ENCODE measurements at regions not wholly inside any gene's neighbourhood (a gene's known extent, or its start where the extent isn't known, plus 50 kb on each side); places are given as distances from the start of the nearest gene placed in this dataset.

GRCh38 chr9:75810063-75810462 is 80.4 kb upstream of the PCSK5 start:
- no peak for TF ChIP-seq TAF1 (IDR thresholded peaks at IDR 0.05; ENCODE audit: low read depth)
- no peak for TF ChIP-seq ZBTB7A (IDR thresholded peaks at IDR 0.05; ENCODE audit: low read depth)
- no peak for TF ChIP-seq FOXM1 (IDR thresholded peaks at IDR 0.05; ENCODE audit: borderline replicate concordance, low read depth)
- TF ChIP-seq TEAD4 (IDR thresholded peaks at IDR 0.05): no peak
- no peak for TF ChIP-seq REST (IDR thresholded peaks at IDR 0.05; ENCODE audit: low read depth)
- TF ChIP-seq CREB1 (IDR thresholded peaks at IDR 0.05; ENCODE audit: low read depth): no peak
- no peak for TF ChIP-seq EP300 (IDR thresholded peaks at IDR 0.05; ENCODE audit: borderline replicate concordance)
- no peak for TF ChIP-seq RAD21 (IDR thresholded peaks at IDR 0.05; ENCODE audit: low read depth)
- no peak for TF ChIP-seq YY1 (IDR thresholded peaks at IDR 0.05; ENCODE audit: low read depth)
- TF ChIP-seq MAX (IDR thresholded peaks at IDR 0.05): no peak
- no peak for TF ChIP-seq TCF12 (IDR thresholded peaks at IDR 0.05; ENCODE audit: low read depth)
- no peak for TF ChIP-seq USF1 (IDR thresholded peaks at IDR 0.05)
- TF ChIP-seq CEBPB (IDR thresholded peaks at IDR 0.05): no peak
- TF ChIP-seq NFIC (IDR thresholded peaks at IDR 0.05): no peak
- no peak for TF ChIP-seq EGR1 (IDR thresholded peaks at IDR 0.05)

- TF ChIP-seq TEAD4 (IDR thresholded peaks at IDR 0.05): no peak
- TF ChIP-seq YY1 (IDR thresholded peaks at IDR 0.05; ENCODE audit: low read depth): no peak
- no peak for TF ChIP-seq TAF1 (IDR thresholded peaks at IDR 0.05; ENCODE audit: low read depth)
- no peak for TF ChIP-seq NFIC (IDR thresholded peaks at IDR 0.05)
- no peak for TF ChIP-seq CREB1 (IDR thresholded peaks at IDR 0.05; ENCODE audit: low read depth)
- no peak for TF ChIP-seq REST (IDR thresholded peaks at IDR 0.05; ENCODE audit: low read depth)
- no peak for TF ChIP-seq EP300 (IDR thresholded peaks at IDR 0.05; ENCODE audit: borderline replicate concordance)
- TF ChIP-seq USF1 (IDR thresholded peaks at IDR 0.05): no peak
- TF ChIP-seq EGR1 (IDR thresholded peaks at IDR 0.05): no peak
- no peak for TF ChIP-seq MAX (IDR thresholded peaks at IDR 0.05)
- no peak for TF ChIP-seq ZBTB7A (IDR thresholded peaks at IDR 0.05; ENCODE audit: low read depth)
- no peak for TF ChIP-seq TCF12 (IDR thresholded peaks at IDR 0.05; ENCODE audit: low read depth)
These were observed 78.8 kb upstream of the PCSK5 start for GRCh38 chr9:75811692-75812091.

- no peak for TF ChIP-seq TEAD4 (IDR thresholded peaks at IDR 0.05)
- no peak for TF ChIP-seq YY1 (IDR thresholded peaks at IDR 0.05; ENCODE audit: low read depth)
- no peak for TF ChIP-seq EP300 (IDR thresholded peaks at IDR 0.05; ENCODE audit: borderline replicate concordance)
- TF ChIP-seq CREB1 (IDR thresholded peaks at IDR 0.05; ENCODE audit: low read depth): no peak
- TF ChIP-seq NFIC (IDR thresholded peaks at IDR 0.05): no peak
- TF ChIP-seq MAX (IDR thresholded peaks at IDR 0.05): no peak
- no peak for TF ChIP-seq REST (IDR thresholded peaks at IDR 0.05; ENCODE audit: low read depth)
- TF ChIP-seq TCF12 (IDR thresholded peaks at IDR 0.05; ENCODE audit: low read depth): no peak
- no peak for TF ChIP-seq FOXM1 (IDR thresholded peaks at IDR 0.05; ENCODE audit: borderline replicate concordance, low read depth)
- no peak for TF ChIP-seq RAD21 (IDR thresholded peaks at IDR 0.05; ENCODE audit: low read depth)
- no peak for TF ChIP-seq USF1 (IDR thresholded peaks at IDR 0.05)
- TF ChIP-seq EGR1 (IDR thresholded peaks at IDR 0.05): no peak
- no peak for TF ChIP-seq CEBPB (IDR thresholded peaks at IDR 0.05)
- no peak for TF ChIP-seq TAF1 (IDR thresholded peaks at IDR 0.05; ENCODE audit: low read depth)
- TF ChIP-seq ZBTB7A (IDR thresholded peaks at IDR 0.05; ENCODE audit: low read depth): no peak
These were observed 78.3 kb upstream of the PCSK5 start for GRCh38 chr9:75812141-75812540.

- TF ChIP-seq EP300 (IDR thresholded peaks at IDR 0.05; ENCODE audit: borderline replicate concordance) (no peak), TEAD4 (IDR thresholded peaks at IDR 0.05) (no peak), REST (IDR thresholded peaks at IDR 0.05; ENCODE audit: low read depth) (no peak), CEBPB (IDR thresholded peaks at IDR 0.05) (no peak), RAD21 (IDR thresholded peaks at IDR 0.05; ENCODE audit: low read depth) (no peak), EGR1 (IDR thresholded peaks at IDR 0.05) (no peak)
These were observed 75.8 kb upstream of the PCSK5 start for GRCh38 chr9:75814667-75815066.

Data from Ishikawa (cell line).